HEK293T (cell line): ENCODE measurements at regions not wholly inside any gene's neighbourhood (a gene's known extent, or its start where the extent isn't known, plus 50 kb on each side); places are given as distances from the start of the nearest gene placed in this dataset.

Experiments
- ARNT ChIP-seq: fragments of 450-650 bp; IDR thresholded peaks from 2 replicates; pipeline ENCODE4 v1.6.1; 2017; ENCODE audit warnings: mild to moderate bottlenecking
- ELF4 ChIP-seq: fragments of 450-650 bp; IDR thresholded peaks from 2 replicates; pipeline ENCODE4 v1.6.1; 2017; ENCODE audit warnings: antibody characterized with exemption
- FOXK2 ChIP-seq: fragments of 450-650 bp; IDR thresholded peaks from 2 replicates; pipeline ENCODE4 v1.6.1; 2016; ENCODE audit warnings: mild to moderate bottlenecking
- NFRKB ChIP-seq: fragments of 450-650 bp; IDR thresholded peaks from 2 replicates; pipeline ENCODE4 v1.6.1; 2016; ENCODE audit warnings: mild to moderate bottlenecking, moderate library complexity
- SP1 ChIP-seq: fragments of 450-650 bp; IDR thresholded peaks from 2 replicates; pipeline ENCODE4 v1.6.1; 2017
- ZNF384 ChIP-seq: fragments of 450-650 bp; IDR thresholded peaks from 2 replicates; pipeline ENCODE4 v1.6.1; 2016

- no peak for TF ChIP-seq ELF4
- TF ChIP-seq ARNT, result no peak
- TF ChIP-seq SP1, result no peak
- no peak for TF ChIP-seq ZNF384
- no peak for TF ChIP-seq FOXK2
- no peak for TF ChIP-seq NFRKB
Observed at GRCh38 chr1:56375326-56375804, 204.0 kb downstream of the PLPP3 start.
